ENCODE measurements at regions not wholly inside any gene's neighbourhood (a gene's known extent, or its start where the extent isn't known, plus 50 kb on each side); places are given as distances from the start of the nearest gene placed in this dataset.

DNA sequence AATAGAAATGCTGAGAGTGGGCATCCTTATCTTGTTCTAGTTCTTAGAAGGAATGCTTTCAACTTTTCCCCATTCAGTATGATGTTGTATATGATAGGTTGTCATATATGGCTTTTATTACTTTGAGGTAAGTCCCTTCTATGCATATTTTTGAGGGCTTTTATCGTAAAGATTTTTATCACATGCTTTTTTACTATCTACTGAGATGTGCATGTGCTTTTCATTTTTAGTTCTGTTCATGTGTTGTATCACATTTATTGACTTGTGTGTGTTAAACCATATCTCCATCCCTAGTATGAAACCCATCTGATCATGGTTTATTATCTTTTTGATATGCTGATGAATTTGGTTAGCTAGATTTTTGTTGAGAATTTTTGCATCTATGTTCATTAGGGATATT, 1008.8 kb downstream of the CNTNAP5 start:
- peaks cover 0 to 3% (median 0%) of the 10 kb centered on the region in 3 donors for H3K9me3 ChIP-seq (ENCODE audit: control insufficient read depth in 2 of 3, insufficient read depth in 1 of 3, low read length in 3 of 3)
- H3K36me3 ChIP-seq (ENCODE audit: control insufficient read depth in 2 of 3, insufficient read depth in 3 of 3, low read length in 3 of 3), result no peaks in the 10 kb centered on the region
- no peak overlapping the region for H3K27ac ChIP-seq (ENCODE audit: low read depth in 2 of 2, low read length in 2 of 2)
- H3K27me3 ChIP-seq (ENCODE audit: control insufficient read depth, insufficient read depth, low read length), result no peaks in the 10 kb centered on the region
- H3K9ac ChIP-seq (ENCODE audit: low read length in 3 of 3), result no peak overlapping the region
- FAIRE-seq (no peak), DNase-seq (no peak)
- TF ChIP-seq, protein P1, sequence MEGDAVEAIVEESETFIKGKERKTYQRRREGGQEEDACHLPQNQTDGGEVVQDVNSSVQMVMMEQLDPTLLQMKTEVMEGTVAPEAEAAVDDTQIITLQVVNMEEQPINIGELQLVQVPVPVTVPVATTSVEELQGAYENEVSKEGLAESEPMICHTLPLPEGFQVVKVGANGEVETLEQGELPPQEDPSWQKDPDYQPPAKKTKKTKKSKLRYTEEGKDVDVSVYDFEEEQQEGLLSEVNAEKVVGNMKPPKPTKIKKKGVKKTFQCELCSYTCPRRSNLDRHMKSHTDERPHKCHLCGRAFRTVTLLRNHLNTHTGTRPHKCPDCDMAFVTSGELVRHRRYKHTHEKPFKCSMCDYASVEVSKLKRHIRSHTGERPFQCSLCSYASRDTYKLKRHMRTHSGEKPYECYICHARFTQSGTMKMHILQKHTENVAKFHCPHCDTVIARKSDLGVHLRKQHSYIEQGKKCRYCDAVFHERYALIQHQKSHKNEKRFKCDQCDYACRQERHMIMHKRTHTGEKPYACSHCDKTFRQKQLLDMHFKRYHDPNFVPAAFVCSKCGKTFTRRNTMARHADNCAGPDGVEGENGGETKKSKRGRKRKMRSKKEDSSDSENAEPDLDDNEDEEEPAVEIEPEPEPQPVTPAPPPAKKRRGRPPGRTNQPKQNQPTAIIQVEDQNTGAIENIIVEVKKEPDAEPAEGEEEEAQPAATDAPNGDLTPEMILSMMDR (IDR thresholded peaks at IDR 0.05; ENCODE audit: borderline replicate concordance, extremely low read depth, insufficient read depth), result no peak
- H3K4me3 ChIP-seq (ENCODE audit: low read length in 3 of 3), result no peak overlapping the region
- H3K4me1 ChIP-seq (ENCODE audit: control insufficient read depth in 2 of 3, insufficient read depth in 2 of 3, low read depth in 1 of 3, low read length in 3 of 3), result no peaks in the 10 kb centered on the region
- intact Hi-C loops (cut with DNase I), result no loop called here

GRCh38 chr2:125037135-125037653, 1012.1 kb downstream of the CNTNAP5 start:
- TF ChIP-seq, protein P1 (IDR thresholded peaks at IDR 0.05; ENCODE audit: borderline replicate concordance, extremely low read depth, insufficient read depth), result no peak
- Histone ChIP-seq H3K9ac (ENCODE audit: low read length in 3 of 3) (no peak overlapping the region), H3K36me3 (ENCODE audit: control insufficient read depth in 2 of 3, insufficient read depth in 3 of 3, low read length in 3 of 3) (no peaks in the 10 kb centered on the region), H3K4me1 (ENCODE audit: control insufficient read depth in 2 of 3, insufficient read depth in 2 of 3, low read depth in 1 of 3, low read length in 3 of 3) (no peaks in the 10 kb centered on the region), H3K27ac (ENCODE audit: low read depth in 2 of 2, low read length in 2 of 2) (no peak overlapping the region), H3K27me3 (ENCODE audit: control insufficient read depth, insufficient read depth, low read length) (no peaks in the 10 kb centered on the region), H3K9me3 (ENCODE audit: control insufficient read depth in 2 of 3, insufficient read depth in 1 of 3, low read length in 3 of 3) (no peaks in the 10 kb centered on the region), H3K4me3 (ENCODE audit: low read length in 3 of 3) (no peak overlapping the region)
- peak in 1 of 5 donors; percentile 49 for DNase-seq
- intact Hi-C loops (cut with DNase I), result no loop called here
- FAIRE-seq, result no peak

- H3K9ac ChIP-seq (ENCODE audit: low read length in 3 of 3), result no peak overlapping the region
- TF ChIP-seq, protein P1 (IDR thresholded peaks at IDR 0.05; ENCODE audit: borderline replicate concordance, extremely low read depth, insufficient read depth), result no peak
- no peak for FAIRE-seq
- H3K4me1 ChIP-seq (ENCODE audit: control insufficient read depth in 2 of 3, insufficient read depth in 2 of 3, low read depth in 1 of 3, low read length in 3 of 3), result no peaks in the 10 kb centered on the region
- no peak overlapping the region for H3K27ac ChIP-seq (ENCODE audit: low read depth in 2 of 2, low read length in 2 of 2)
- H3K27me3 ChIP-seq (ENCODE audit: control insufficient read depth, insufficient read depth, low read length), result no peaks in the 10 kb centered on the region
- intact Hi-C loops (cut with DNase I), result no loop called here
- DNase-seq, result no peak
- no peaks in the 10 kb centered on the region for H3K9me3 ChIP-seq (ENCODE audit: control insufficient read depth in 2 of 3, insufficient read depth in 1 of 3, low read length in 3 of 3)
- H3K36me3 ChIP-seq (ENCODE audit: control insufficient read depth in 2 of 3, insufficient read depth in 3 of 3, low read length in 3 of 3), result no peaks in the 10 kb centered on the region
- H3K4me3 ChIP-seq (ENCODE audit: low read length in 3 of 3), result no peak overlapping the region
Measured at GRCh38 chr2:125041846-125042245, 1016.8 kb downstream of the CNTNAP5 start.

DNA sequence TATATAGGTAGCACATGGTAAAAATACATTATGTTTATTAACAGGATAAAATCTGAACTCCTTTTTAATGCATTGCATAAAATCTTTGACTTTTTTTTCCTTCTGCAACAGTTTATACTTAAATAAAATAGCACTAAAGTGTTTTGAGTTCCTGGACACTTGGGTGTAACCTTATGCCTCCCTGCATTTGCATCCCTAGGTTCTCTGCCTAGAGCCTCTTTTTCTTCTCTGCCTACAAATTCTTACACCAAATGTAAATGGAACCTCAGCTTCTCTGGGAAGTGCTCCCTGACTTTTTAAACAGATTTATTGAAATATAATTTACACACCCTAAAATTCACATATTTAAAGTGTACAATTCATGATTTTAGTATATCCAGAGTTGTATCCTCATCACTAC, 1017.6 kb downstream of the CNTNAP5 start:
- no peak overlapping the region for H3K9ac ChIP-seq (ENCODE audit: low read length in 3 of 3)
- DNase-seq, result no peak
- TF ChIP-seq, protein P1 (IDR thresholded peaks at IDR 0.05; ENCODE audit: borderline replicate concordance, extremely low read depth, insufficient read depth), result no peak
- no peaks in the 10 kb centered on the region for H3K9me3 ChIP-seq (ENCODE audit: control insufficient read depth in 2 of 3, insufficient read depth in 1 of 3, low read length in 3 of 3)
- H3K36me3 ChIP-seq (ENCODE audit: control insufficient read depth in 2 of 3, insufficient read depth in 3 of 3, low read length in 3 of 3), result no peaks in the 10 kb centered on the region
- no peaks in the 10 kb centered on the region for H3K4me1 ChIP-seq (ENCODE audit: control insufficient read depth in 2 of 3, insufficient read depth in 2 of 3, low read depth in 1 of 3, low read length in 3 of 3)
- intact Hi-C loops (cut with DNase I), result no loop called here
- no peak for FAIRE-seq
- no peaks in the 10 kb centered on the region for H3K27me3 ChIP-seq (ENCODE audit: control insufficient read depth, insufficient read depth, low read length)
- no peak overlapping the region for H3K4me3 ChIP-seq (ENCODE audit: low read length in 3 of 3)
- no peak overlapping the region for H3K27ac ChIP-seq (ENCODE audit: low read depth in 2 of 2, low read length in 2 of 2)
